ENCODE measurements at regions not wholly inside any gene's neighbourhood (a gene's known extent, or its start where the extent isn't known, plus 50 kb on each side); places are given as distances from the start of the nearest gene placed in this dataset.

DNA sequence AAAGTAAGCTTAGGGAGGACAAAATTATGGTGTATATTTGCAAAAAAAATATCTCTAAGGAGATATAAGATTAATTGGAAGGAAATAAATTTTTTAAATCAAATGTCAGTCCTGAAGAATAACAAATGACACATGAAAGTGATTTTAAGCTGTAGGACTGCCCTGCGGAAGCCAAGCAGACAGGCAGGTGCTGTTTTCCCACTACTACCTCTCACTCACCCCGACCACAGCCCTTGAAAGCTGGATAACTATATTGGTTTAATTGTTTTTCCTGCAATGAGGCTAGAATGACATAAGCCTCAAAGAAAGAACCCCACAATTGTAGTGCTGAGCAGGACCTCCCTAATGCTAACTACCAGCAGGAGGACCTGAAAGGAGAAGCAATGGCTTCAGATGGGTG, 68.6 kb upstream of the VIPR2 start:
- Mint-ChIP-seq H3K4me1 (peaks cover 5 to 18% of the 10 kb centered on the region in 2 donors), H3K27ac (no peak overlapping the region), H3K36me3 (no peaks in the 10 kb centered on the region), H3K27me3 (ENCODE audit: low read depth in 2 of 2) (peaks cover 0 to 7% of the 10 kb centered on the region in 2 donors), H3K4me3 (no peak overlapping the region), H3K9me3 (no peaks in the 10 kb centered on the region)
- Histone ChIP-seq H3K4me3 (ENCODE audit: low read length) (no peak overlapping the region), H3K4me1 (ENCODE audit: control insufficient read depth, insufficient read depth, low read length) (peaks cover 15% of the 10 kb centered on the region), H3K27ac (ENCODE audit: low read length) (no peak overlapping the region), H3K27me3 (ENCODE audit: control insufficient read depth, insufficient read depth, low read length) (no peaks in the 10 kb centered on the region), H3K9me3 (ENCODE audit: control insufficient read depth, insufficient read depth, low read length) (no peaks in the 10 kb centered on the region), H3K36me3 (ENCODE audit: control insufficient read depth, insufficient read depth, low read length) (no peaks in the 10 kb centered on the region)
- no peak for TF ChIP-seq CTCF (IDR thresholded peaks at IDR 0.05)
- WGBS (ENCODE audit: insufficient coverage), result no CpG with 5 or more reads among the region's 2 CpGs
- intact Hi-C loops (cut with micrococcal nuclease), result no loop called here
- ATAC-seq (no peak), DNase-seq (no peak)

- H3K9me3 ChIP-seq (ENCODE audit: control insufficient read depth, insufficient read depth, low read length), result no peaks in the 10 kb centered on the region
- ATAC-seq (no peak), DNase-seq (no peak)
- H3K27me3 Mint-ChIP-seq (ENCODE audit: low read depth in 2 of 2), result peaks cover 0 to 4% of the 10 kb centered on the region in 2 donors
- no peaks in the 10 kb centered on the region for H3K36me3 ChIP-seq (ENCODE audit: control insufficient read depth, insufficient read depth, low read length)
- TF ChIP-seq CTCF (IDR thresholded peaks at IDR 0.05), result no peak
- WGBS (ENCODE audit: insufficient coverage), result 92% methylated on average over 4 of the region's 4 CpGs
- H3K4me3 Mint-ChIP-seq, result no peak overlapping the region
- no peak overlapping the region for H3K4me3 ChIP-seq (ENCODE audit: low read length)
- H3K36me3 Mint-ChIP-seq, result no peaks in the 10 kb centered on the region
- no peaks in the 10 kb centered on the region for H3K9me3 Mint-ChIP-seq
- H3K4me1 ChIP-seq (ENCODE audit: control insufficient read depth, insufficient read depth, low read length), result peaks cover 15% of the 10 kb centered on the region
- no peak overlapping the region for H3K27ac Mint-ChIP-seq
- no peak overlapping the region for H3K27ac ChIP-seq (ENCODE audit: low read length)
- peaks cover 5 to 12% of the 10 kb centered on the region in 2 donors for H3K4me1 Mint-ChIP-seq
- H3K27me3 ChIP-seq (ENCODE audit: control insufficient read depth, insufficient read depth, low read length), result no peaks in the 10 kb centered on the region
- intact Hi-C loops (cut with micrococcal nuclease), result no loop called here
These were observed 67.6 kb upstream of the VIPR2 start for GRCh38 chr7:159212226-159212625.

DNA sequence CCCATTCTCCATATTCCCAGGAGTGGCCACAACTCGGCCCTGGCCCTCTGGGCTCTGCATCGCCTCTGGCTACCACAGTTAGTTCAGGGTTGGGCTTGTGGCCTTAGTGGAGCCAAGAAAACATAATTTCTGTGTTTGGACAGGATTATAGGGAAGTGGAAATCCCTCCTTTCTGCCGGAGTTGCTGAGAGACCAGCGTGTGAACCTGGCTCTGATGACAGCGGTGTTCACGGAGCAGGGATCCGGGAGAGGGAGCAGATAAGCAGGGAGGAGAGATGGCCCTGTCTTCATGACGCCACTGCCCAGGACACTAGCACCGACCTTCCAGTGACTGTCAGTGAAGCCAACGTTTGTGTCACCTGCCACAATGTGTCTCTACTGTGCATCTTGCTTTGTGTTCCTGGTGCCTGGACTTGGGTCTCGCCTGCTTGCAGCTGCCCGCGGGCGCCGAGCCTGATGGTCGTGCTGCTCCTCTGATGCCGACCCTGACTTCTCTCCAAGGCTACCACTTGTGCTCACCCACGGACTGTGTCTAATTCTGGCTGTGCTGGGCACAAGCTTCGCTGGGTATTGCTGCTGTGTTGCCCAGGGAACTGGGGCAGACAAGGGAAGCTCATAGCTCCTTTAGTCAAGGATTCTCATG, 67.0 kb upstream of the VIPR2 start:
- Histone ChIP-seq H3K9me3 (ENCODE audit: control insufficient read depth, insufficient read depth, low read length) (no peaks in the 10 kb centered on the region), H3K27me3 (ENCODE audit: control insufficient read depth, insufficient read depth, low read length) (no peaks in the 10 kb centered on the region), H3K4me1 (ENCODE audit: control insufficient read depth, insufficient read depth, low read length) (peaks cover 15% of the 10 kb centered on the region), H3K4me3 (ENCODE audit: low read length) (no peak overlapping the region), H3K27ac (ENCODE audit: low read length) (no peak overlapping the region), H3K36me3 (ENCODE audit: control insufficient read depth, insufficient read depth, low read length) (no peaks in the 10 kb centered on the region)
- Mint-ChIP-seq H3K4me1 (peaks cover 5 to 12% of the 10 kb centered on the region in 2 donors), H3K27me3 (ENCODE audit: low read depth in 2 of 2) (no peaks in the 10 kb centered on the region), H3K4me3 (no peak overlapping the region), H3K27ac (no peak overlapping the region), H3K36me3 (no peaks in the 10 kb centered on the region), H3K9me3 (no peaks in the 10 kb centered on the region)
- DNase-seq, result no peak
- intact Hi-C loops (cut with micrococcal nuclease), result no loop called here
- no peak for ATAC-seq
- TF ChIP-seq CTCF (IDR thresholded peaks at IDR 0.05), result no peak
- 91% methylated on average over 19 of the region's 19 CpGs for WGBS (ENCODE audit: insufficient coverage)
